NCI-H526 (cell line): ENCODE measurements at regions not wholly inside any gene's neighbourhood (a gene's known extent, or its start where the extent isn't known, plus 50 kb on each side); places are given as distances from the start of the nearest gene placed in this dataset.

Source experiments
- DNase-seq, 2 experiments: peaks; one replicate each; lab custom pipeline; 2025; lab: John Stamatoyannopoulos, UW

DNA sequence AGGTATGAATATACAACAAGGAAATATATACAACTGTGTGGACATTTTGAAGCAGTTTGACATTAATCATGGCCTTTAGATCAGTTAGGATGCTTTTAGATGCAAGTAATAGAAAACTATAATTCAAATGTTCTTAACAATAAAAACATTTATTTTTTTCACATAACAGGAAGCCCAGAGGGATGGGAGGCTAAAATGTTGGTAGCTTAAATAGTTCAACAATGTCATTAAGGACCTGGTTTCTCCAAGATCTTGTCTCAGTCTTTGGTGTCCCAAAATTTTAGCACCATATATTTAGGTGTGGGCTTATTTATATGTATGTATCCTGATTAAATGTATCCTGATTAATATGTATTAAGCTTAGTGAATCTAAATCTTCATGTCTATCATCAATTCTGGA lies 292.4 kb downstream of the NUAK1 start:
- no peak for DNase-seq

DNA sequence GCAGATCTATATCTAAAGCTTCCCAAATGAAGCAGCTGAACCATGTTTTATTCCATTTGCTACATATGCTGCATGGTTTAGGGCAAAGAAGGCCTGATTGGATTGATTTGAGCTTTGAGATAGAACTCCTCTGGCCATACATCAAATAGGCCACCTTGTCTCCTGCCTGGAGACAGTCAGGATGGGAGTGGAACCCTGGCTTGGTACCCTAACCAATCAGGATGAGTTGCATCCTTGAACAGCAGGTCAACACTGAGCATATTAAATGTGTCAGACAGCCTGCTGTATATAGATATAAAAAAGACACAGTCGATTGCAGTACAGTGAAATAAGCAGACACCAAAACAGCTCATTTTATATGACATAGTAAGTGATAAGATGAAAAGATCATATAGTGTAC lies 291.7 kb downstream of the NUAK1 start:
- no peak for DNase-seq

DNA sequence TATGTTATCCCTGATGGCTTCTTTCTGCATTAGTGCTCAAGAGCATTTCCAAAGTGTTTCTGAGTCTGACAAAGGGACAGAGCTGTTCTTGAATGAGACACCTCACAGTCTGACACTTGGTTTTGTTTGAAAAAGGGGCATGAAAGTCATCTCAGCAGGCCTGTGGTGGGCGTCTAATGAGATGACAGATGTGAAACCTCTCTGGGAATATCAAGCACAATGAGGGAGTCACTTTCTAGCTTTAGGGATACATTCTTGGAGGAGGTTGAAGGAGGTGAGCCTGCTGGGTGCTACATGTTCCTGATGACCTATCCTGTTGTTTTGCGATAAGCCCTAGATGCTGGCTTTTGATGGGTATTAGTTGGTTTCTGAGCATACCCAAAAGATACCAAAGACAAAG lies 290.5 kb downstream of the NUAK1 start:
- DNase-seq = no peak

GRCh38 chr12:105850103-105850968 lies 288.4 kb downstream of the NUAK1 start:
- no peak for DNase-seq

DNA sequence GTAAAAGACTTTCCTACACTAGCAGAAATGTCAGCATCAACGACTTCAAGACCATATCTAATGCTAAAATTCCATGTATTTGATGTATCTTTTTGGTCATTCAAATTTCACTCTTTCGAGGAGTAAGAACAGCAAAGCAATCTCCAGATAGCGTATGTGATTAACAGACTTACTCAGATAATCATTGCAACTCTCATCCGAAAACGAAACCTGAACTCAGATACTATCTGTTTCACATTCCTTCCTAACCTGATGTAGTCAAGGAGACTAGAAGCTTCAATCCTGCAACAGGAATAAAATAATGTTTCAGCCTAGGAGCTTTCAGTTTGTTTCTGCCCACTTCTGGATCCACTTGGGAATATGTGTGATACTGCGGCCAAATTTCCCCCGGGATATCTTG lies 286.3 kb downstream of the NUAK1 start:
- DNase-seq = no peak

GRCh38 chr12:105852951-105853350 lies 285.8 kb downstream of the NUAK1 start:
- no peak for DNase-seq

- no peak for DNase-seq
These were observed 284.7 kb downstream of the NUAK1 start for GRCh38 chr12:105854071-105854470.

DNA sequence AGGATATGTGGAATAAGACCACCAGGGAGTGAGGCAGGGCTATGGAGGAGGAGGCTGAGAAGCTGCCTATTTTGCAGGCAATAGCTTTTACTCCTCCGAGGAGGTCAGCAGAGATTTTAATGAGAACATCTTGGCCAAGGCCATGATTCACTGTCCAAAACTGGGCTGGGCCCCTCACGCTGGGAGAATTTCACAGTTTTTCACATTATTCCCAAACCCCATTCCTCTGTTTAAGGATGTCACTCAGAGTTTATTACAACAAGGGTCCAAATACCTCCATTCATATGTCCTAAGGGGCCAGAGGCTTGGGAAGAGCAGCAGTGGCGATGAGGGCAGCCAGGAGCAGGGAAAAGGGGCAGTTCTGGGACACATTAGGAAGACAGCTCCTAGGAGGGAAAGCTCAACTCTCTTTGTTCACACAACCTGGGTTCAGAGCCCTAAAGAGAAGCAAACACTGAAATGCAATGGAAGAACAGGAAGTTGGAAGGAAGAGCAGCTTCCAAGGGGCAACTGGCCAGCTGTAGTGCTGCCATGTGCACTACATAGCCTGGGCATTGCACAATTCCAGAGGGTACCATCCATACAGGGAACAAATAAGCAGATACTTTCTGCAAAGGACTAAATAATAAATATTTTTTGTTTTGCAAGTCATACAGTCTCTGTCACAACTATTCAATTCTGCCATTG lies 283.2 kb downstream of the NUAK1 start:
- DNase-seq = no peak

DNA sequence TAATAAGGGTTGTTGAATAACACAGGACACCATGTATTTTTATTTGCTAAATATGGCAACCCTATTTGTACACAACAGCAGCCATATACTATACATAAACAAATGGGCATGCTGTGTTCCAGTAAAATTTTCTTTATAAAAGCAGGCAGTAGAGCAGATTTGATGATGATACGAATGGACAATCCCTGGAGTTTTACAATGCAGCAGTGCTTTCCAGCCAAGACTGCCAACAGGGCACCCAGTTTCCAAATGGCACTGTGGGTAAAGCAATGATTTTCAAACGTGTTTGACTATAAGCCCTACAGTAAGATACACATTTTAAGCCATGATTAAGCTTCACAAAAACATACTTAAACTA lies 282.7 kb downstream of the NUAK1 start:
- no peak for DNase-seq

DNA sequence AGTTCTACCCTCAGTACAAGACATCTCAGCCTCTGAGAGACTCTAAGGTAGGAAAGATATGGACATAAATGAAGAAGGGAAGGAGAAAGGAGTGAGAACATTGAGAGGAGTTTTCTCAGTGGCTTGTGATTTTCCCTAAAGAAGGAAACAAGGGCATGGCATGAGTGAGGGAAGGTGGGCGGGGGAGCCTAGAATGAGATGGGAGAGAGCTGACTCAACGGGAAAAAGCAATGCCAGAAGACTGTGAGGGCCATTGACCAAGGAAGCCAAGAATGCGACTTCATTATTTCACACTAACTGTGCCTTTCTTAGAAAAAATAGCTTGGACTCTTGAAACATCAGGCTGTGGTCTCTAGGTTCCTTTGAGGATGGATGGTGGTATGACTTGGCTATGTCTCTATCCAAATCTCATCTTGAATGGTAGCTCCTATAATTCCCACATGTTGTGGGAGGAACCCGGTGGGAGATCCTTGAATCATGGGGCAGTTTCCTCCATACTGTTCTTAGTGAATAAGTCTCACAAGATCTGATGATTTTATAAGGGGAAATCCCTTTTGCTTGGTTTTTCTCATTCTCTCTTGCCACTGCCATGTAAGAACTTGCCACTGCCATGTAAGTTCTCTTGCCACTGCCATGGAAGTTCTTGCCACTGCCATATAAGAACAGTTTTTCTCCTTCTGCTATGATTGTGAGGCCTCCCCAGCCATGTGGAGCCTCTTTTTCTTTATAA lies 279.6 kb downstream of the NUAK1 start:
- DNase-seq = no peak

DNA sequence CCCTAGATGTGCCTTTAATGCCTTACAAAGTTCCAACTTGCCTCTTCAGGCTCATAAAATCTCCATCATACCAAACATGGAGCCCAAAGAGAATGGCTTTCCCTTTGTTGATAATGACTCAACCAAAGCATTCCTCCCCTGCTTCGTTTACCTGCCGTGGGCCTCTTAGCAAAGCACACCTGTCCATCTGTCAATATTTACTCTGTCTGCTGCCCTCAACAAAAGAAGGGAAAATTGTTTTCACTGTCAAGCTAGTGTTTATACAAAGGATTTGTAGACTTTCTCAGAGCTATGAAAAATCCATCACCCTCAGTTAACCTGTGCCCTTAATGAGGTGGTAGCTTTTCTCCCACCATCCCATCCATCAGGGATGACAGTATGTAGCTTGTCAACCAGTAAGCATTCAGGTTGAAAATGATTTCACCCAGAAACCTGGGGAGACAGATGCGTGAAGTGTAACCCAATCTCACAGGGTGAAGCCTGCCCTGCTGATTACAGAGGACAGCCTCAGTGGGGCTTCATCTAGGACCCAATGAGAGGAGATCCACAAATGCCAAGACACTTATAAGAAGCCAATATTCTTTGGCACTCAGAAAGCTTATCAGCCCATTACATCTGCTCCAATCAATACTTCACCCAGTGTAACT lies 278.1 kb downstream of the NUAK1 start:
- DNase-seq = peak; percentile 61 to 74

- DNase-seq = no peak
These were observed 277.5 kb downstream of the NUAK1 start for GRCh38 chr12:105861227-105861626.

- no peak for DNase-seq
These were observed 276.5 kb downstream of the NUAK1 start for GRCh38 chr12:105862163-105862821.

DNA sequence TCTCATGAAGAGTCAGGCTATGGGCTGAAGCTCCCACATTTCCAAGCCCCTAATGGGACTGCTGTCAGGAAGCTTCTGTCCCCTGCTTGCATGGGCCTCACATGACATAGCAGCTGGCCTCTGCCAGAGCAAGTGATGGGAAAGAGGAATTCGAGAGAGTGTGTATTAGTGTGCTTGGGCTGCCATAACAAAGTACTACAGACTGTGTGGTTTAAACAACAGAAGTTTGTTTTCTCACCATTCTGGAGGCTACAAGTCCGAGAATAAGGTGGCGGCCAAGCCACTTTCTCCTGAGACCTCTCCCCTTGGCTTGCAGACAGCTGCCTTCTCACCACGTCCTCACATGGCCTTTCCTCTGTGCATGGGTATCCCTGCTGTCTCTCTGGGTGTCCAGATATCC lies 274.4 kb downstream of the NUAK1 start:
- DNase-seq = no peak

- no peak for DNase-seq
These were observed 273.9 kb downstream of the NUAK1 start for GRCh38 chr12:105864901-105865300.

DNA sequence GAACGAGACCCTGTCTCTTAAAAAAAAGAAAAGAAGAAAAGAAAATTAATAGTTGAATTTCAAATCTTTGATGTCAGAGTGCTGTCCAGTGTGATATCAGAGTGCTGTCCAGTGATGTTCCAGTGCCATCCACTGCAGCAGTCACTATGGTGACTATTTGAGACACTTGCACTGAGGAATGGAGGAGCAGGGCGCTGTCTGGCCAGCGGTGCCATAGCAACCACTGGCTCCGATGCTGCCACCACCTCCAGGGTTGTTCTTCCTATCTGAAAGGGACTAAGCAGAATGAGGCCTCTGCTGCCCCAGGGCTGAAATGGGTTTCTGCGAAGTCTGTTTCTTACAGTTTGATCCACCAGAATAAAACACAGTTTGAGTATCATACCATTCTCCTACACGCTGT lies 272.9 kb downstream of the NUAK1 start:
- DNase-seq = no peak

DNA sequence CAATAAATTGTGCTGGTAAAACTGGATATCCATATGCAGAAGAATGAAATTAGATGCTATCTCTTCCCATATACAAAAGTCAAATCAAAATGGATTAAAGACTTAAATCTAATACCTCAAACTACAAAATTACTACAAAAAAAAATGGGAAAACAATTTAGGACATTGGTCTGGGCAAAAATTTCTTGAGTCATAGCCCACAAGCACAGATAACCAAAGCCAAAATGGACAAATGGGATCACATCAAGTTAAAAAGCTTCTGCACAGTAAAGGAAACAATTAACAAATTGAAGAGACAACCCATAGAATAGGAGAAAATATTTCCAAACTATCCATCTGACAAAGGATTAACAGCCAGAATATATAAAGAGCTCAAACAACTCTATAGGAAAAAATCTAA lies 264.6 kb downstream of the NUAK1 start:
- no peak for DNase-seq

DNA sequence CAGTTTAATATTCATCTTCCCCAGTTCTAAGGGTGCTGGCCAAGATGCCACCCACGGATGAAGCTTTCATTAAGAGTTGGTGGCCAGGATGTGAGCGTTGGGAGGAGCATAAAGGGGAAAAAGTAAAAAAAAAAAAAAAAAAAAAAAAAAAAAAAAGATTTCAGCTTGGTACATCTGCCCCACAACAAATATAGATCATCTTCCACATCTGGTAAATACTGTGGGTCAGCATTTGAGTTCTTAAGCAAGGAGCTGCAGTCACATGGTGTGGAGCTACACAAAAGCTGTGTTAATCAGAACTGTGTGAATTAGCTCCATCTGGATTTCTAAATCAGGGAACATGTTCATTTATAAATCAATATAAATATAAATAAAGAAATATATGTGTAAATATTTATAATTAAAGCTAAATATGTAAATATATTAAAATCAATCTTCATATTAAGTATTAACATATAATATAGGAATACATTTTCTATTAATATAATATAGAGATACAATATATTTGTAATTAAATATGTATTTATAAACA lies 262.3 kb downstream of the NUAK1 start:
- no peak for DNase-seq

- DNase-seq = no peak
These were observed 259.8 kb downstream of the NUAK1 start for GRCh38 chr12:105878964-105879363.

- DNase-seq = no peak
These were observed 257.8 kb downstream of the NUAK1 start for GRCh38 chr12:105880824-105881388.

GRCh38 chr12:105882404-105882803 lies 256.4 kb downstream of the NUAK1 start:
- DNase-seq = no peak
